ENCODE measurements at regions not wholly inside any gene's neighbourhood (a gene's known extent, or its start where the extent isn't known, plus 50 kb on each side); places are given as distances from the start of the nearest gene placed in this dataset.

GRCh38 chr5:53426512-53426830, 54.0 kb upstream of the FST start:
- no peak for TF ChIP-seq CTCF (conservative IDR thresholded peaks at IDR 0.05; ENCODE audit: low read depth, low read length)
- TF ChIP-seq EZH2phosphoT487 (IDR thresholded peaks at IDR 0.05; ENCODE audit: borderline replicate concordance, low read length), result no peak

Measured in PC-3 (cell line).